ENCODE measurements at regions not wholly inside any gene's neighbourhood (a gene's known extent, or its start where the extent isn't known, plus 50 kb on each side); places are given as distances from the start of the nearest gene placed in this dataset.

GRCh38 chr3:153096731-153097131 lies 65.3 kb upstream of the RAP2B start:
- no peak for TF ChIP-seq CEBPB (IDR thresholded peaks at IDR 0.05; ENCODE audit: borderline replicate concordance in 1 of 2, low read depth in 2 of 2, low read length in 2 of 2)
- no peak for TF ChIP-seq CBFB (IDR thresholded peaks at IDR 0.05; ENCODE audit: low read depth)
- TF ChIP-seq EED (IDR thresholded peaks at IDR 0.05; ENCODE audit: low read depth), result no peak
- TF ChIP-seq CEBPZ (IDR thresholded peaks at IDR 0.05; ENCODE audit: low read depth, low read length), result no peak
- H3K9ac ChIP-seq (ENCODE audit: control insufficient read depth, insufficient read depth, low read length), result no peak overlapping the region
- DNase-seq (ENCODE audit: low read depth, low spot score) (no peak), FAIRE-seq (no peak), ATAC-seq (no peak)
- BruUV-seq (replicated peaks), result no TSS peak
- no peaks in the 10 kb centered on the region for H3K27me3 ChIP-seq (replicated peaks in 1 of 2; ENCODE audit: control insufficient read depth in 2 of 2, insufficient read depth in 2 of 2, low read length in 1 of 2)
- ChIA-PET SMC1A (ENCODE audit: uncharacterized antibody, unreplicated experiment) (no interaction called here), CTCF (no interaction called here), POLR2A (no interaction called here), RAD21 (ENCODE audit: unreplicated experiment) (no interaction called here)
- H4K20me1 ChIP-seq (ENCODE audit: control insufficient read depth, insufficient read depth), result no peaks in the 10 kb centered on the region
- no peaks in the 10 kb centered on the region for H3K36me3 ChIP-seq (ENCODE audit: control insufficient read depth in 2 of 2, insufficient read depth in 2 of 2, low read length in 1 of 2)
- H3K9me3 ChIP-seq (replicated peaks; ENCODE audit: control insufficient read depth, insufficient read depth, low read length), result no peaks in the 10 kb centered on the region
- H2AFZ ChIP-seq (ENCODE audit: control insufficient read depth, low read depth, low read length), result no peak overlapping the region
- no peak overlapping the region for H3K4me2 ChIP-seq (ENCODE audit: control insufficient read depth, insufficient read depth)
- no peak overlapping the region for H3K27ac ChIP-seq (ENCODE audit: control insufficient read depth, insufficient read depth)
- no peak overlapping the region for H3K4me3 ChIP-seq
- no peaks in the 10 kb centered on the region for H3K4me1 ChIP-seq (ENCODE audit: control insufficient read depth, insufficient read depth, low read length)
- no peaks in the 10 kb centered on the region for H3K79me2 ChIP-seq (ENCODE audit: control insufficient read depth, insufficient read depth, low read length)
- WGBS (ENCODE audit: insufficient coverage, insufficient replicate concordance, low lambda C conversion rate, missing lambda C conversion rate), result 49% methylated on average over 7 of the region's 7 CpGs
- in situ Hi-C loops (cut with MboI), result no loop called here
- intact Hi-C loops (cut with micrococcal nuclease; ENCODE audit: unreplicated experiment), result no loop called here

GRCh38 chr3:153097213-153097612 lies 64.8 kb upstream of the RAP2B start:
- Histone ChIP-seq H3K4me1 (ENCODE audit: control insufficient read depth, insufficient read depth, low read length) (no peaks in the 10 kb centered on the region), H4K20me1 (ENCODE audit: control insufficient read depth, insufficient read depth) (no peaks in the 10 kb centered on the region), H3K27ac (ENCODE audit: control insufficient read depth, insufficient read depth) (no peak overlapping the region), H3K9ac (ENCODE audit: control insufficient read depth, insufficient read depth, low read length) (no peak overlapping the region), H3K36me3 (ENCODE audit: control insufficient read depth in 2 of 2, insufficient read depth in 2 of 2, low read length in 1 of 2) (no peaks in the 10 kb centered on the region), H3K27me3 (replicated peaks in 1 of 2; ENCODE audit: control insufficient read depth in 2 of 2, insufficient read depth in 2 of 2, low read length in 1 of 2) (no peaks in the 10 kb centered on the region), H2AFZ (ENCODE audit: control insufficient read depth, low read depth, low read length) (no peak overlapping the region), H3K79me2 (ENCODE audit: control insufficient read depth, insufficient read depth, low read length) (no peaks in the 10 kb centered on the region), H3K9me3 (replicated peaks; ENCODE audit: control insufficient read depth, insufficient read depth, low read length) (no peaks in the 10 kb centered on the region), H3K4me3 (no peak overlapping the region), H3K4me2 (ENCODE audit: control insufficient read depth, insufficient read depth) (no peak overlapping the region)
- intact Hi-C loops (cut with micrococcal nuclease; ENCODE audit: unreplicated experiment), result no loop called here
- TF ChIP-seq MYC (IDR thresholded peaks at IDR 0.05; ENCODE audit: insufficient read depth, insufficient read length, insufficient replicate concordance, low read length, severe bottlenecking) (no peak), ZNF207 (IDR thresholded peaks at IDR 0.05; ENCODE audit: borderline replicate concordance) (no peak), NFXL1 (IDR thresholded peaks at IDR 0.05; ENCODE audit: borderline replicate concordance) (no peak), ZZZ3 (IDR thresholded peaks at IDR 0.05; ENCODE audit: control insufficient read depth, insufficient read length, low read depth) (no peak), SKIL (IDR thresholded peaks at IDR 0.05; ENCODE audit: low read depth, poor library complexity, severe bottlenecking) (no peak), MXI1 (IDR thresholded peaks at IDR 0.05; ENCODE audit: low read depth, low read length) (no peak), BMI1 (IDR thresholded peaks at IDR 0.05; ENCODE audit: borderline replicate concordance) (no peak)
- CTCF ChIA-PET, result no interaction called here
- no peak for FAIRE-seq
- in situ Hi-C loops (cut with MboI), result no loop called here
- POLR2A ChIA-PET, result no interaction called here
- no peak for ATAC-seq
- no peak for DNase-seq (ENCODE audit: low read depth, low spot score)
- SMC1A ChIA-PET (ENCODE audit: uncharacterized antibody, unreplicated experiment), result no interaction called here
- BruUV-seq (replicated peaks), result no TSS peak
- RAD21 ChIA-PET (ENCODE audit: unreplicated experiment), result no interaction called here

Data from GM12878 (cell line).